GM21447 (cell line): ENCODE measurements at regions not wholly inside any gene's neighbourhood (a gene's known extent, or its start where the extent isn't known, plus 50 kb on each side); places are given as distances from the start of the nearest gene placed in this dataset.
"Not testable (repeated sequence)": the region's sequence is repeated elsewhere in the genome, so short reads cannot be mapped to it uniquely, and the experiment has no call there.

Source experiments
- ATAC-seq: cut with Tn5 transposase; IDR thresholded peaks from one replicate; pipeline ENCODE4 v1.9.1; 2021; ENCODE audit not compliant: unreplicated experiment

- not testable (repeated sequence) for ATAC-seq
These were observed 293.0 kb upstream of the NOTCH2NLA start for GRCh38 chr1:146521804-146522203.

GRCh38 chr1:146513754-146514153, 284.9 kb upstream of the NOTCH2NLA start:
- ATAC-seq = not testable (repeated sequence)

DNA sequence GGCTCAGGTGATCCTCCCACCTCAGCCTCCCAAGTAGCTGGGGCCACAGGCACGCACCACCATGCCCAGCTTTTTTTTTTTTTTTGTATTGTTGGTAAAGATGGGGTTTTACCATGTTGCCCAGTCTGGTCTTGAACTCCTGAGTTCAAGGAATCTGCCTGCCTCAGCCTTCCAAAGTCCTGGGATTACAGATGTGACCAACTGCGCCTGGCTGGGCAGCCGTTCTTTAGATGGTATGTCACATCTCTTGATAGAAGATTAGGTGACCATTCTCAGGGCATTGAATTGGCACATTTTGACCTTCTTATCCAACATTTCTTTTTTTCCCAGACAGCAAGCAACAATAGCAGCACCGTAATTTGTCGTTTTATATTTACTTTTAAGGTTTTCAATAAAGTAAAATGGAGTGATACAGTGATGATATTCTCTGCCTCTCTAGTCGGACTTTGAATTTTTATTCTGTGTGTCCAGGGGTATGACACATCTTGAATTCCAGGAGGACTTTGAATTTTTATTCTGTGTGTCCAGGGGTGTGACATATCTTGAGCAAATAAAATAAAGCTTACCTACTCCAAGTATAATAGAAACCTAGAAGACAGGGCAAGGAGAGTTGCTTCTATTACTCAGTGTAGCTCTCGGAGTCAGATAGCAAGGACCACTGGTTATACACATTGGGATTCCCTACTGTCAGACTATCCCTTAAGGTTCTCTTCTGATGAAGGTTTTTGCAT, 282.4 kb upstream of the NOTCH2NLA start:
- ATAC-seq = not testable (repeated sequence)

DNA sequence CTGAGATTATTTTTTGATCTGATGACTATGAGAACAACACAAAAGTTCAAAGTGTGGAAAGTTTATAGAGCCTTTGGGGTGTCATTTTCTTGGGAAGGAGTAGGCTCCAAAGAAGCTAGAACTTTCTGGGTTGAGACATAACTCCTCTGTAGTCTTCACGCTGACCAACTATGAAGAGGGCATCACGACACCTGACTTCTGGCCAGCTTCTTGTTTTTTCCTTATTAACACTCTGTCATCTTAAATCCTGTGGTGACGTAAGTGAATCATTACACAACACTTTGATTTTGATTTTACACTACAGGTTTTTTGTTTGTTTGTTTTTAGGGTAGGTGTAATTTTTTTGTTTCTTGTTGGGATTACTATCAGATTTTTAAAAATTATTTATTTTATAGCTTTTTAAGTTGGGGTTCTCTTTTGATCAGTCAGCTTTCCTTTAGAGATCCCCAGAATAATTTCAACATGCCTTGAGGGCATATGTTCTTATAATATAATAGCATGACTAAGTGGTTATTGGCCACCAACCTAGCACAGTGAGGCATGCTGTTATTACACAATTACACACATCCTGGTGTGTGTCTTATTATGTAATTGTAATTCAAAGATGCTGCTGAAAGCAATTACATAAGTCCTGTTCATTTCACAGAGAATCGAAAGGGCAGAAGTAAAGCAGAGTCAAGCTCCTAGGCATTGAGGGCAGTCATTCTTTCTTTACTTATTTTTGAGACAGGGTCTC, 281.6 kb upstream of the NOTCH2NLA start:
- not testable (repeated sequence) for ATAC-seq

GRCh38 chr1:146504121-146504520, 275.3 kb upstream of the NOTCH2NLA start:
- ATAC-seq = not testable (repeated sequence)

DNA sequence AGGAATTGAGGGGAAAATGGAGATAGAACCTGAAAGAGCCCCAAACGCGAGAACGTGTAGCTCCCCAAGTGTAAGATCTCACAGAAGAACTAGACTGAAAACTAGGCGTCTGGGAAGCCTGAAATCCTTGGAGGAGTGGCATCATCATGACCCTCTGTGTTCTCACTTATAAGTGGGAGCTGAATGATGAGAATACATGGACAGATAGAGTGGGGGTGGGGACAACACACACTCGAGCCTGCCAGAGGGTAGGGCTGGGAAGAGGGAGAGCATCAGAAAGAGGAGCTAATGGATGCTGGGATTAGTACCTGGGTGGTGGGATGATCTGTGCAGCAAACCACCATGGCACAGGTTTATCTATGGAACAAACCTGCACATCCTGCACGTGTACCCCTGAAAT, 258.7 kb upstream of the NOTCH2NLA start:
- not testable (repeated sequence) for ATAC-seq

DNA sequence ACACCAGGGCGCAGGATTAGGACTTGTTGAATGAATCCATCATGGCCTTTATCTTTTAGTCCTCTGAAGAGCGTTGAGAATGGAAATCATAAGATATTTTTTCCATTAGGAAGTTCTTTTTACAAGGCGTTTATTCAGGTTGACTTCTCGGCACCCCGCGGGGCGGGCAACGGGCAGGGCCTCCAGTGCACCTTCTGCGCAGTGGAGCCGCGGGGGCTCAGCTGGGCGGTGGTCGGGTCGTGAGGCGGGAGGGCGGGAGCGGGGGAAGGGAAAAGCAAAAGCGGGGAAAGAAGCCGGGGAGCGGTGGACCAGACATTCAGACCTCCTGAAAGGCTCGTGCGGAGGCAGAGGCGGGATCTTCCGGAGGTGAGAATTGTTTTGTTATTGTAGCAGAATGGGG, 258.3 kb upstream of the NOTCH2NLA start:
- ATAC-seq = not testable (repeated sequence)

DNA sequence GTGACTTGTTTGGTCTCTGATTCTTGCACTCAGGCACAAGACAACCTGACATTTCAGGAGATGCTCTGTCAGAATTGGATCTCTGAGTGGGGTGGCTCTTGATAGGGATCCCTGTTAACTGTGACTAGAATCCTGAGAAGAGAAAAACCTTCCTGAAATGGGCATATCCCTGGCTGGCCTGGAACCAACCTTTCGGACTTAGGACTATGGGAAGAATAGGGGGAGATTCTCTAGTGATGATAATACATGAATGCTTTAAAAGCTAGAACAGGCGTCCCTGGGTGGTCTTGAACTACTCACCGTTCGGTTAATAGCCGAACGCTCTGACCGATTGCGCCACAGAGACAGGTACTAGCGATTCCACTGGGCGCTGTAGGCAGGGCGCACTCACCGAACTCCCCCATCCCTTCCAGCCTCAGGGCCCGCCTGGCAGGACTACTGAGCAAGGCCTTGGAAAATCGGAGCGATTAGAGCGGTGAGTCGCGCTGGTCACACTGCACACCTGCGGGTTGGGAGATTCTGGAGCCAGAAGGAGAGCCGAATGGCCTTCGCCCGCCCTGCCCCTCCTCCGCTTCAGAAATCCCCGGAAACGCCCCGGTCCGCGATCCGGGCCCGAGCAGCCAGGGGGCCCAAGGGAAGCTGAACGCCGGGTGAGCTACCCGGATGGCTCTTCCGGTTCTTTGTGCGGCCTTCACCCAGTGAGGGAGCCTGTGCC, 257.6 kb upstream of the NOTCH2NLA start:
- ATAC-seq = not testable (repeated sequence)

- not testable (repeated sequence) for ATAC-seq
These were observed 255.4 kb upstream of the NOTCH2NLA start for GRCh38 chr1:146484195-146484594.

GRCh38 chr1:146479188-146479587, 250.4 kb upstream of the NOTCH2NLA start:
- not testable (repeated sequence) for ATAC-seq

GRCh38 chr1:146478125-146478720, 249.4 kb upstream of the NOTCH2NLA start:
- ATAC-seq = not testable (repeated sequence)

DNA sequence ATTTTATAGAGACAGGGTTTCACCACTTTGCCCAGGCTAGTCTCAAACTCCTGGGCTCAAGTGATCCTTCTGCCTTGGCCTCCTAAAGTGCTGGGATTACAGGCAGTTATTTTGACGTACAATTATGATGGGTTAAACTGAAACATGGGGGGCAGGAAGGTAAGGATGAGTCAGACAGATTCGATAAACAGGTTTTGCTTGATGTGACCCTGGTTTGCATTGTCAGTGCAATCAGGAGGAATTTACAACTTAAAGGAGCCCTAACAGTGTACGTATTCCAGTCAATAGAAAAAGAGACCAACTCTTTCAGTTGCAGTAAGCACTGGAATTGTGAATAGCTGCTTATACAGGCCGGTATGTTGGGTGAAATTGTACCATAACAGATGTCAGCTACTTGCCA, 246.3 kb upstream of the NOTCH2NLA start:
- not testable (repeated sequence) for ATAC-seq

GRCh38 chr1:146474216-146474615, 245.4 kb upstream of the NOTCH2NLA start:
- ATAC-seq = not testable (repeated sequence)

DNA sequence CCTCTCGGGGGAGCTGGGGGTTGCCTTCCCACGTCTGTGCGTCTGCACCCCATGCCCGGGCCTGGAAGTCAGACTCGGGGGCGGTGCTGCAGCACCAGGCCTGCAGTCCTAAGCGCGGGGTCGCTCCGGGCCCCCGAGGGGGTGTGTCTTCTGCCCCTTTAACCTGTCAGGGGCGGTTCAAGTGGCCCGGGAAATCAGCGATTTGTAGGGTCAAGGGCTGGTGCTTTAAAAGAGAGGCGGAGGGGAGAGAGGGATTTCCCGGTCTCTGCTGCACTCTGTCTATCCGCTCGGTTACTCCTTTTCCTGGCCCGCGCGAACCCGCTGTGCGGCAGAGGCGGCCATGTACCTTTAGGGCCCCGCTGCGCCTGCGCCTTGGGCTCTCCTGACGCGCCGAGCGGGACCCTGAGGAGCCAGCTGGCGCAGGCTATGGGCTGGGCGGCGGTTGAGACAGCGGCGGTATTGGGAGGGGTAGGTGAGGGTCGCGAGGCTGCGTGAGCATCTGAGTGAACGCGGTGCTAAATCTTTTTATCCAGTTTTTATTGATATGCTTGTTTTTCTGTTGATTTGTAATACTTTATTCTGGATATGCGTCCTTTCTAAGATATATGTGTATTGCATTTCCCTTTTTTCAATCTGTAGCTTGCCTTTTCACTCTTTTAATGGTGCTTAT, 243.5 kb upstream of the NOTCH2NLA start:
- not testable (repeated sequence) for ATAC-seq

DNA sequence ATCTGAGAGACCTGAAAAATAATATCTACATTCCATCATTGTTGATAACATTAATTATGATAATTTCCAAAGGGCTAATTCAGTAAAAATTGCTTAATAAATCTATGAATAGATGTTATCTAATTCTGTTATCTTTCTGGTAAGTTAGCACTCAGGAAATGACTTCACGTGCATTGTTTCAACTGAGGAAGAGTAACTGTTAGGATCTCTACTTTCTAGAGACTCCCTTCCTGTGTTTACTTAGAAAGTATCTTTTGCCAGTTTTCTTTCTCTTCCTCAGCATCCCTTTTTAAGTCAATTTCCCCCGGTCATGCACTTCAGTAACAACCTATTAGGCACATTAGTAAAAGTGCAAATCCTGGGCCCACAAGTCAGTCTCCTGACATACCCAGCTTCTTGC, 231.1 kb upstream of the NOTCH2NLA start:
- ATAC-seq = not testable (repeated sequence)

DNA sequence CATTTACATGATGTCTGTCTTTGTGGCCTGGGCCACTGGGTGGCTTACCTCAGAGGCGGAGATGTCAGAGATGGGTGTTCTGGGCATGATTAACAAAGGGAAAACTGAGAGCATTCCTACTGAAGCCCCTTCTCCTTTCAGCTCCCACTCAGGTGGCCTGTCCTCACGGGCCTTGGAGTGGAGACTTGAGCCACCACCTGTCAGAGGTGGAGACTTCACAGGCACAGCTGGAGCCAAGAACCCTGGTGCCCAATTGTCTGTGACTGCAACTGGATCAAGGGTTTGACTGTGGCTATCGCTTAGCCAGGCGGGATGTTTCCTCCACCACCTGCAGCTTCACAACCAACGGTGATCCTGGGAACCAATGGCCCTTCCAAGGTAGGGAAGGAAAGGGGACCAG, 230.5 kb upstream of the NOTCH2NLA start:
- not testable (repeated sequence) for ATAC-seq

DNA sequence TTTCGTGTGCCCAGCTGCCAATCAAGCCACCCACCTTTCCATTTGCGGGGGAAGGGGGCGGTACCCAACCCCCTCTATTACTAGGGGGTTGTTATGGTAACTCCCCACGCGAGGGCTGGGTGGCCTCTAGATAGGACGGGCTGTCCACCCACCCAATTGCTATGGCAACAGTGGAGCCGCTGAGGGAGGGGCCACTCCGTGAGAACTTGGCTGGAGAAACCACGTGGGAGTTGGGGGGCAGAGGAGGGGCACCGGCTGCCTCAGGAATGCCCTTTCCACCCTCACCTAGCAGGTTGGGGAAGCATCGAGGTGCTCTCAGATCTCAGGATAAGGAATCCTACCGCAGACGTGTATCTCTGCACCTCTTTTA, 220.0 kb upstream of the NOTCH2NLA start:
- ATAC-seq = not testable (repeated sequence)

DNA sequence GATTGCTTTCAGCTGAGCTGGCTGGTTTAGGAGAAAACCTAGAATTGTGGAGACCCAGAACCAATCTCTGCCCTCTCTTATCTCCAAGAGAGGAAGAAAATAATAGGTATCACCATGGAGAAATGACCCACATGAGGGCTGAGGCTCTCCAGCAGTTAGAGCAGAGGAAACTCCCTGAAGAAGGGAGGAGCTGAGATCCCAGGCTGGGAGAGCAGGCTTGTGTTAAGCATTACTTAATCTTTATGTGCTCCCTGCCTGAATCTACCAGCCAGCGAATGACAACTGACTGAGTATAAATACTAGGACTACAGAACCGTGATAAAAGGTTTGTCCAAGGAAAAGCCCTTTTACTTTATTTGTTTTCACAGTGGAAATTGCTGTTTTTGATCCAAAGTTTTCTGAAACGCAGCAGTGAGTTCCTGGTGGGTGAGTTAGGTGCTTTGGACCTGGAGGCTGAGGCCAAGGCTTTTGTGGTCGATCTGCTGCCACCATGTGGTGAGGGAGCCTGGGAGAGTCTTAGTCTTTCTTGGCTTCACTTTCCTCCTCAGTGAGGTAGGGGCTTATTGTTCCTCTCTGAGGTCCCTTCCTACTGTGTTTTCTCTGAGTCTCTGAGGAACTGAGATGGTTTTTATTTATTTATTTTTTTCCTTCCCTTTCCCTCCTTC, 219.5 kb upstream of the NOTCH2NLA start:
- not testable (repeated sequence) for ATAC-seq

- ATAC-seq = not testable (repeated sequence)
These were observed 215.0 kb upstream of the NOTCH2NLA start for GRCh38 chr1:146443871-146444222.
